HG03135 (cell line): ENCODE measurements at regions not wholly inside any gene's neighbourhood (a gene's known extent, or its start where the extent isn't known, plus 50 kb on each side); places are given as distances from the start of the nearest gene placed in this dataset.

Experiments
- ATAC-seq: cut with Tn5 transposase; IDR thresholded peaks from one replicate; pipeline ENCODE4 v1.9.1; 2021; ENCODE audit warnings: mild to moderate bottlenecking, moderate library complexity; ENCODE audit not compliant: unreplicated experiment

- no peak for ATAC-seq
These were observed 523.5 kb upstream of the ZEB2 start for GRCh38 chr2:145043399-145043834.

GRCh38 chr2:145041706-145042105 is 521.8 kb upstream of the ZEB2 start:
- ATAC-seq: no peak

GRCh38 chr2:145040433-145040832 is 520.5 kb upstream of the ZEB2 start:
- no peak for ATAC-seq

- ATAC-seq: no peak
These were observed 518.2 kb upstream of the ZEB2 start for GRCh38 chr2:145038041-145038525.

- ATAC-seq: no peak
These were observed 516.6 kb upstream of the ZEB2 start for GRCh38 chr2:145036421-145037011.

- no peak for ATAC-seq
These were observed 514.6 kb upstream of the ZEB2 start for GRCh38 chr2:145034511-145034910.

- no peak for ATAC-seq
These were observed 513.5 kb upstream of the ZEB2 start for GRCh38 chr2:145033438-145033837.

- no peak for ATAC-seq
These were observed 512.9 kb upstream of the ZEB2 start for GRCh38 chr2:145032791-145033190.

GRCh38 chr2:145029873-145030272 is 510.0 kb upstream of the ZEB2 start:
- no peak for ATAC-seq

GRCh38 chr2:145029081-145029480 is 509.2 kb upstream of the ZEB2 start:
- ATAC-seq: no peak

GRCh38 chr2:145028101-145028920 is 508.4 kb upstream of the ZEB2 start:
- ATAC-seq: no peak

GRCh38 chr2:145026456-145027455 is 506.8 kb upstream of the ZEB2 start:
- ATAC-seq: no peak

- ATAC-seq: no peak
These were observed 505.5 kb upstream of the ZEB2 start for GRCh38 chr2:145025382-145025781.

GRCh38 chr2:145023334-145023934 is 503.5 kb upstream of the ZEB2 start:
- no peak for ATAC-seq

GRCh38 chr2:145022666-145023333 is 502.9 kb upstream of the ZEB2 start:
- no peak for ATAC-seq

- no peak for ATAC-seq
These were observed 502.2 kb upstream of the ZEB2 start for GRCh38 chr2:145021962-145022665.

- ATAC-seq: no peak
These were observed 500.8 kb upstream of the ZEB2 start for GRCh38 chr2:145020694-145021093.

GRCh38 chr2:145020139-145020538 is 500.2 kb upstream of the ZEB2 start:
- no peak for ATAC-seq

- no peak for ATAC-seq
These were observed 498.6 kb upstream of the ZEB2 start for GRCh38 chr2:145018502-145018901.

- ATAC-seq: no peak
These were observed 497.2 kb upstream of the ZEB2 start for GRCh38 chr2:145017149-145017548.
